ENCODE measurements at regions not wholly inside any gene's neighbourhood (a gene's known extent, or its start where the extent isn't known, plus 50 kb on each side); places are given as distances from the start of the nearest gene placed in this dataset.
A peak's percentile ranks its signal among the peaks of the same experiment; 100 is the strongest.
"Not testable (repeated sequence)": the region's sequence is repeated elsewhere in the genome, so short reads cannot be mapped to it uniquely, and the experiment has no call there.

DNA sequence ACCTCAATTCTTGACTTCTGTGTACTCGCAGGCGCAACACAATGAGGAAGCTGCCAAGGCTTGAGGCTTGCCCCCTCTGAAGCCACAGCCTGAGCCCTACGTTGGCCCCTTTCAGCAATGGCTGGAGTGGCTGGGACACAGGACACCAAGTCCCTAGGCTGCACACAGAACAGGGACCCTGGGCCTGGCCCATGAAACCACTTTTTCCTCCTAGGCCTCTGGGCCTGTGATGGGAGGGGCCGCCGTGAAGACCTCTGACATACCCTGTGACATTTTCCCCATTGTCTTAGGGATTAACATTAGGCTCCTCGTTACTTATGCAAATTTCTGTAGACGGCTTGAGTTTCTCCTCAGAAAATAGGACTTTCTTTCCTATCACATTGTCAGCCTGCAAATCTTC, 507.2 kb upstream of the ZNF608 start:
- DNase-seq = not testable (repeated sequence)

DNA sequence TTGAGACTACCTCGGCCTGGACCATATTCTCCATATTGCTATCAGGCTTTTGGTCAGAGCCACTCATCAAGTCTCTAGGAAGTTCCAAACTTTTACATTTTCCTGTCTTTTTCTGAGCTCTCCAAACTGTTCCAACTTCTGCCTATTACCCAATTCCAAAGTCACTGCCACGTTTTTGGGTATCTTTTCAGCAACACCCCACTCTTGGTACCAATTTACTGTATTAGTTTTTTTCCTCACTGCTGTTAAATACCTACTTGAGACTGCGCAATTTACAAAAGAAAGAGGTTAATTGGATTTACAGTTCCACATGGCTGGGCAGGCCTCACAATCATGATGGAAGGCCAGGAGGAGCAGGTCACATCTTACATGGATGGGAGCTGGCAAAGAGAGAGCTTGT, 507.8 kb upstream of the ZNF608 start:
- no peak for DNase-seq

DNA sequence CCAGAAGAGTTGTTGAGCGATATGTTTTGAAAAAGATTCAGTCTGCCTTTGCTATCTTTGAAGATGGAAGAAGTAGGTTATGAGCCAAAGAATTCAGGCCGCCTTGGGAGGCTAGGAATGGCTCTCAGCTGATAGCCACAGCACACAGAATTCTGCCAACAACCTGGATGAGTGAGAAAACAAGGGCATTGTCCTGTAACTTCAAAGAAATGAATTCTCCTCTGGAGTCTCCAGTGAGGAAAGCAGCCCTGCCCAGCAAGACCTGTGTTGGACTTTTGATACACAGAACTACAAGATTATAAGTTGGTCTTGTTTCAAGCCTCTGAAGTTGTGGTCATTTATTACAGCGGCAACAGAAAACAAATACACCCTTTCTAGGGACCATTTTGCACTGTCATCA, 509.9 kb upstream of the ZNF608 start:
- DNase-seq = no peak

DNA sequence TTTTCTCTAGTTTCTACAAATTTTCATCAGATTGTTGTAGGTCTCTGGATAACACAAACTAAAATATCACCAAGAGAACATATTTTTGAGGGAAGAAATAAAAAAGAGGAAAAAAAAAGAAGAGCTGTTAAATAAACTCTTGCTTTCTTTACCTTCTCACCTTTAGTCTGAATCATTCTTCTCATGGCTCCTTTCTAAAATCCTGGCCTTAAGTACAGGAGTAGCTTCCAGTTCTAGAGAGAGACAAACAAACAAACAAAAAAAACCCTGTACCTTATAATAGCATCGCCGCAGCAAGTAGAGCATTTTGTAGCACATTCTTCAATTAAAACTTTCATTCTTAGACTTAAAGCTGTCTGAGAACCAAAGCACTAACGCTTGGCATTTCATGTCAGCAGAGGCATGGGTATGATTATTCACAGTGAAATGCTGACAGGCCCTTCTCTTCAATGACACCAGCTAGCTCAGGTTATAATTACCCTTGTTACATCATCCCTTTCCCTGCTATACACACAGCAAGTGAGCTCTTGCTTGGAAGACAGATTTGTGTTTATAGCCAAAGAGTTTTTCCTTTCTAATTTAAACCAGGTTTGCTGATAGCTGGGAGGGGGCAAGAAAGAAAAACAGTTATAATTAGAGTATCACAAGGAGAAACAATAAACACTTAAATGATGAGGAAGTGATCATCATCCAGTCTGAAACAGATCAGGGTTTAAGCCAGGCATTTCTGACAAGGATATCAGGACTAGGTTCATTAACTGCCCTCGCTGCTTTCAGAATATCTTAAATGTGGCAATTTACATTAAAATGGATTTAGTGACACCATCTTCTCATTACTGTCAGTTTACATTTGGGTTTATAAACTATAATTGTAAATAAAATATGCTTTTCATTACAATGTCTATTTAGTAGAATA, 510.9 kb upstream of the ZNF608 start:
- DNase-seq = no peak

DNA sequence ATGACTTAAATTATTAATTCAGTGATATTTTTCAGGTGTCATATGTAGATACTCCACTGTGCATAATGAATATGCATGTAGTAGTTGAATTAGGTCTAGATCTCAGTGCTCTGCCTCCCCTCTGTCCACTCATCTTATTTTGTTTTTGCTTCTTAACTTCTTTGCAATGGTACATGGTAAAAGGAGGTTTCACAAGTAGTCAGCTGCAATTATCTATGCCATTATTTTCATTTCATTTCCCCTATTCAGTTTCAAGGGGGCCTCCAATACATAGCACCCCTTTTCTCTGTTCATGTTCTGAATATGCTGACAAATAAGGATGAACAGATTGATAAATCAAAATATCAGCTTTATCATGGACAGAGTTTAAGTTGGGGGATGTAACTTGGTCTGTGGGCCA, 511.6 kb upstream of the ZNF608 start:
- no peak for DNase-seq

DNA sequence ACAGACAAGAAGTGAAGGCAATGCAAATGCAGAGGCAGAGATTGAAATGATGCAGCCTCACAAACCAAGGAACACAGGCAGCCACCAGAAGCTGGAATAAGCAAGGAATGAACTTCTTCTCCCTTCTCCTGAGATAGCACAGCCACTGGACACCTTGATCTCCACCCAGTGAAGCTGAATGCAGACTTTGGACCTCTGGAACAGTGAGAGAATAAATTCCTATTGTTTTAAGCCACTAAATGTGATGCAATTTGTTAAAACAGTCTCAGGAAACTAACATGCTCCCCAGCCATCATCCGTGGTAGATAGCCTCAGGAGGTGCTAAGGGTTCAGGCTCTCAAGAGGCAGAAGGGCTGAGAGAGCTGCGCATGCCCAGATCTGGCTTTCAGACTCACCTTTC, 512.2 kb upstream of the ZNF608 start:
- DNase-seq = no peak

DNA sequence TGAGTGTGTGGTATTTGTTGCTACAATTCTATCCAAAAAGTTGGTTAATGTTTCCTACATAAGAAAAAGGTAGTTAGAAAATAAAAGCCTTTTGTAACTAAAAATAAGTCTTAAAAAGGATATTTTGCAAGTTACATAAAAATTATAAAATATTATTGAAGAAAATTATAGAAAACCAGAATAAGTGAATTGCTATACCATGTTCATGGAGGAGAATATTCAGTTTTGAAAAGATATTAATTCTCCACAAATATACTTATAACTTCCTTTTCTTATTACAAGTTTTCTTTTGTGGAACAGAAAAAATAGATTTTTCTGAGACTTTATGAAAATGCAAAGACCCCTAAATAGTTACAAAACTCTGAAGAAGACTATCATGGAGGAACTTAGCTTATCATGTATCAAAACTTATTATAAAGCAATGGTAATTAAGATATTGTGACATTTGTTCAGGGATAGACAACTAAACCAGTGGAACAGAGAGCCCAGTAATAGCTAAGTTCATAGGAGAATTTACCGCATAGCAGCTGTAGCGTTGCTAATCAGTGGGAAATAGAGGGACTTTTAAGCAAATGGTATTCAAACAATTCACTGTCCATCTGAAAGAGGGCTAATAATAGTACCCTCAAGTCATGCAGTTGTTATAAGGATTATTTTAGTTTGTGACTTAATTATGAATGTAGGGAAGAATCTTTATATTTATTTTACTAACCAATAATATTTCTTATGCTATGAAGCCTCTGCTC, 515.2 kb upstream of the ZNF608 start:
- no peak for DNase-seq

DNA sequence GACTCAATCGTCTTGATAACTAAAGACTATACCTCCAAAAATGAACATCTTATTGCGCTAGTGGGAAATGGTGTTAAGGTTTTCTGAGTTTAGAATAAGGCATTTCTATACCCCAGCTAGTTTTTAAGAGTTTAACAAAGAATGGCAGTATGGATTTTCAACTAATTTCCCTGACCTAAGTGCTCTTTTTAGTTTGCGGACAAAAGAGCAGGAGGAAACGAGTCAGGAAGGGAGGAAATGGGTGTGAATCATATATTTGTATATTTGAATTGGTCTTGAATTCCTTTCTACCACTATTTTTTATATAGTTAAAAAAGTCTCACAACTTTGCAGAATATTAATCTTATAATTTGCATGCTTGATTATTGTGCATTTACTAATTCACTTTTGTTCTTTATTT, 516.3 kb upstream of the ZNF608 start:
- DNase-seq = no peak

DNA sequence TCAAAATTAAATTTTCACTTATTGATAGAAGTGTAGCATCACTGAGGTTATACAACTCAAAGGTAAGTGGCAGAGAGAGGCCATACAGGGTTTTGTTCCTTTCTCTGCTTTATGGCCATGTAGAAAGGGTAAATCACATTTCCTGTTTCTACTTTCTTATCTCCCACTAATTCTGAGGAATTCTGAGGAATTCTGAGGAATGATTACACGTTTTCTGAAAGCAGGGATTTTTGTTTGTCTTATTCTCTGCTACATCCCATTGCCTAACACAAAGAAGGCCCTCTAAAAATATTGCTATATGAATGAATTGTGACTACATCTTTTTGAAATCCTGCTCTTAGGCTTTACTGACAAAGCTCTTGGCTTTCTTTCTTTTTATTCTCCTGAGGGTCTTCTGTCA, 516.9 kb upstream of the ZNF608 start:
- no peak for DNase-seq

DNA sequence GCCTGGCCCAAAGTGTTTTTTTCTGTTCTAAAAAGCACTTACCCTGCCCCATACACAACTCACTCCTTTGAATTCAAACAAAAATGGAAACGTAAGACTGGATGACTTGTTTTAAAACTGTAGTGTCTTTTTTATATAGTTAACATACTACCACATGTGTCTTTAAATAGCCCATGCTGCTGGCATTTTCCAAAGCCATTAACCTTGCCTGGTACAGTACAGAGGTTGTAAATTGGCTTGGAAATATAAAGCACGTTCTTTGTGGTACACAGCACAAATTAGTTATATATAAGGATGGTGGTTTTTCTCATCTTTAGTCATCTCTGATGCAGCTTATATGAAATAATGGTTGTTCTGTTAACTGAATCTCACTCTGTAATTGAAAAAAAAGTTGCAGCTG, 519.7 kb upstream of the ZNF608 start:
- DNase-seq = no peak

DNA sequence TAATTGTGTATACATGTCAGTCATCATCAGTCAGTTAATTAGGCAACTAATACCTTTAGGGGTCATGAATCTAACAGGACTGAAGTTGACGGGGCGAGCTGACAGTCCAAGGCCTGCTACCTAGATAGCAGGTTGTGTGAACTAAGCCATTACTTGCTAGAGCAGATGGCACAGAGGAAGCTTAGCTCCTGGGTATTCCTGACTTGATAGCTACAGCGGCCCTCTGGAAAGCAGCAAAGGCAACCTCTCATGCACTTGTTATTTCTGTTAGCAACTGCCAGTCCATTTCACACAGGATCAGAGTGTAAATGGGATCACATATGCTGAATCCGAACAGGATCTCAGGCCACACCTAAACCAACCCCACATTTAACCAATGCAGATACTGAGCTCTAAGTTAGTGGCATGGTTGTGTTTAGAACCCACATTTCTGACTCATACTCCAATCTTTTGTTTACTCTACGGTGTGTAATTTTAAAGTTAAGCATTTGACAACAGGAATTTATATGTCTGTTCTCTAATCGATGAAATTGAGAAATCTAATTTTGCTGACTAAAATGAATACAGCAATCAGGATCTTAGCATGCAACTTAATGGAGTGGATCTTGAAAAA, 521.3 kb upstream of the ZNF608 start:
- DNase-seq = no peak

DNA sequence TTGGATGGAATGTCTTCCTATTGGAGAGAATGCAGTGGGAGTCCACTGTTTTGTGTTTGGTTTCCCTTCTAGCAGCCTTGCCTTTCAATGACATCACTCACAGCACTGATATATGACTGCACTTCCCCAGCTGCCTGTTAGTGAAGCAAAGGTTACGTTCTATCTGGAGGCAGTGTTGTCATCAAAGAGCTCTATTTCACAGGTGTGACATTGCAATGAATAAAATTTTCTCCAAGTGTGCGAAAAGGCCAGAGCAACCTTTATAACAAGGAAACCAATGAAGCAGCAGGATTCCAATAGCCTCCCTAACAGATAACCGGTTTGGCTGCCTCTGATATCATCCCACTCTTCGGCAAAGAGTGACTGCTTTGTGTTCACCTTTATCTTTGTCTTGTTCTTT, 523.5 kb upstream of the ZNF608 start:
- DNase-seq = peak; percentile 29

DNA sequence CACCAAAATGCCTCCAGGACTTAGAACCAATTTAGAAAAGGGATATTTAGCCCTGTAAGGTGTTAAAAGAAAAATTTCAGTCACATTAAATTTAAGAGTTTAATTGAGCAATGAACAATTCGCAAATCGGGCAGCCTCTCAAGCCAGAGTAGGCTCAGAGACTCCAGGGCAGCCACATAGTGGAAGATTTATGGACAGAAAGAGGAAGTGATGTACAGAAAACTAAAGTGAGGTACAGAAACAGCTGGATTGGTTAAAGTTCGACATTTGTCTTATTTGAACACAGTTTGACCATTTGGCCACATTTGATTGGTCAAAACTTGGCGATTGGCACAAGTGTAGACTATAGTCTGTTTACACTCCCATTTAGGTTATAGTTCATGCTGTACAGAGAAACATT, 525.9 kb upstream of the ZNF608 start:
- no peak for DNase-seq

DNA sequence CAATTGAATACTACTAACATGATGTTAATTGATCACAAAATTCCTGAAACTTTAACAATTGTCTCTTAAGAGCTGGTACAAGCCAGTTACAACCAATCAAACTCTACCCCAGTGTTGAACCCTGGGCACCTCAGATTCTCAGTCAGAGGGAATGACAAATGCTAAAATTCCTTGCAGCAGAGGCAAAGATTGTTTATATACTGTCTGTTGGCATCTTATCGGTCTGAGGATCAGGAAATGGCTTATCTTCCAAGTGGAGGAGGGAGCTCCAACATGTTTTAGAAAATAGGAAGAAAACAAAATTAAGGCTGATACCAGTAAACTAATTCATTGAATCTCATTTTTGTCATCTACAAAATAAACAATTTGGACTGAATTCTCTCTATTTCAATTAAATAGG, 527.8 kb upstream of the ZNF608 start:
- no peak for DNase-seq

DNA sequence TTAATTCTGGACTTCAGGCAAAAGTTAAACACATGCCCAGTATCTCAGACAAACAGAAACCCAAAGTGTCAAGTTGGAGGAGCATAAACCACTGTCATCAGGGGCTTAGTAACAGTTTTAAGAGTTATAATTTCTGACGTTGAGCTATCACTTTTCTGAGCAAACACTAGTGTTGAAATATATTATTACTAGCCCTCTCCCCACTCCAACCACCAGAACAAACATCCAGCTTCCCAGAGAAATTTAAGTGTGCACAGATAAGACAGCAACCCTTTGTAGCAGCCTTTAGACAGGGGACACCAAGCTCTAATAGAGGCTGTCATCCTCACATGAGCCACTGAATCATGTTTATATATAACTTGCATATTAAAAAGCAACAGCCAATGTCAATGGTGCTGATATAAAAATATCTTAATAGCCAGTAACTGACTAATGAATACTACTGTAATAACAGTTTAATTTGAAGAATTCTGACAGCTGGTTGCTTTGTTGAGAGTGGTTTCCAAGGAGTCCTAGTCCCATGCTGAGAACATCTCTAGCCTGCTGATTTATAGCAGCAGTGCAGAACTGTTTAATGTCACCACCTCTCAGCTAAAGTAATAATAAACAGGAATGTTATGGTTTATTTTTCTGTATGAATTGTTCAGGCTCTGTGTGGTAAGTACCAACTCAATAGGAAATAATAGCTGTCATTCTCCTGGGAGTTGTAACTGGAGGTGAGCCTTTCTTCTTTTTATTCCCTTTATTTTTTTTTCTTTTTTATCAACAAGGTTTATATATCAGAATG, 528.7 kb upstream of the ZNF608 start:
- no peak for DNase-seq

DNA sequence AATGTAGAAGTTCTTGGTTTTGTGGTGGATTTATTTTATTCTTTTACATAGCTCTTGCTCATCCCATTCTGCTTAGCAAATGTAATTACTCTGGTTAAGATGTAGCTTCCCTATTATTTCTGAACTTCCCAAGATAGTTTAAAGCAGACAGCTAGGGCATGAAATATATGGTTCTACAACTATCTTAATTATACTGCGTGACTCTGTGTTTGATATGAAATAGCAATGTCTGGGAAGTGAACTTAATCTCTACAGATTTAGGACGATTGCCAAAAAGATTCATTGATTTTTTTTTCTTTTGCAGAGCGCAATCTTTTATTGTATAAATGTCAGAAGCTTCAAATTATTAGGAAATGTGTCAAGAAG, 529.3 kb upstream of the ZNF608 start:
- no peak for DNase-seq

DNA sequence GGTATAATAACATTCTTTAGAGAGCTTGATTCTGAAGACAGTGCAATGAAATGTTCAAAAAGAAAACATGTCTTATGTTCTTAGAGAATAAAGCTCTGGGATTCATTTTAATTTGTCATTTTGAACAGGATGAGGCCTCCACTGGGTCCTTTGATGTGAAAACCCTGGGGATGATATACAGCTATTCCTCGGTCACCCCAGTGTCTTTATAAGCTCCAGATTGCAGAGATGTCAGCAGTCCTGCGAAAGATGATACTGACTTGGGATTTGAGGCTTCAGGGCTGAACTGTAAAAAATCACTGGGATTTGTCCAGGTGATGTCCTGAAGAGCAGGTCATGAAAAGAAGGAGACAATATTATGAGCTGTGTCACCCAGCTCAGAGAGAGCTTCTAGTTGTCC, 529.7 kb upstream of the ZNF608 start:
- DNase-seq = no peak

DNA sequence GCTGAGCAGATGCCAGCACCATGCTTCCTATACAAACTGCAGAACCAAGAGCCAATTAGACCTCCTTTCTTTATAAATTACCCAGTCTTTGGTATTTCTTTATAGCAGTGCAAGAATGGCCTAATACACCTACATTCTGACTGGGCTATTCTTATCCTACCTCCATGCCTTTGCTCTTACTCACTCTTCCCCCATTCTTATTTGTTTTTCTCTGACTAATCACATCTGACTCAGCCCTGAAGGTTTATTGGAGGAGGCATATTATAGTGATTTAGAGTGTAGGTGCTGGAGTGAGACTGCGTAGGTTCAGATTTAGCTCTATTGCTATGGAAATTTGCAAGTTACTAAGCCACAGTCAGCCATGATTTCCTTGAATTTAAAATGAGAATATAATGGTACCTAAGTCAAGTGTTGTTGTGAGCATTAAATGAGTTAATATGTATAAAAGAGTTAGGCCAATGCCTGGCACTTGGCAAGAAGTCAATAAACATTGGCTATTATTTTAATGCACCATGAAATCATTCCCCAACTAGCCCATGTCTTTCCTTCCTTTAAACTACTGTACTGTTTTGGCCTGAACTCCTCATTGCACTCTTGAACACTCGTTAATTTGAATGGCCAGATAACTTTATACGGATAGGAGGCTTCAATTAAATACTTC, 531.2 kb upstream of the ZNF608 start:
- DNase-seq = no peak

DNA sequence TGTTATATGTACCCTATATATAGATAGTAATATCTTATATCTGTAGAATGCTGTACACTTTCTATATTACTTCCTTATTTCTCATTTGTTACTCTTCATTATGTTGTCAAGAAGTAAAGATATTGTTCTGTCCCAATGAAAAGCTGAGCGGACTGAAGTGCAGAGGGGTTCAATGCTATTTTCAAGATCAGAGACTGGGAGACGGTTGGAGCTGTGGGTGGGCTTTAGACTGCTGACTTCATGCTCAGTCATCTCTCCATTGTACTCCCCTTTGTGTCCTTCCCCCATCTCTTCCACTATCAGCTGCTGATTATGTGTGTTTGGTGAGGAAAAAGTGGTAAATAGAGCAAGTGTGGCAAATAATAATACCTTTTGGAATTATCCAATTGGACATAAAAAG, 532.3 kb upstream of the ZNF608 start:
- DNase-seq = no peak

DNA sequence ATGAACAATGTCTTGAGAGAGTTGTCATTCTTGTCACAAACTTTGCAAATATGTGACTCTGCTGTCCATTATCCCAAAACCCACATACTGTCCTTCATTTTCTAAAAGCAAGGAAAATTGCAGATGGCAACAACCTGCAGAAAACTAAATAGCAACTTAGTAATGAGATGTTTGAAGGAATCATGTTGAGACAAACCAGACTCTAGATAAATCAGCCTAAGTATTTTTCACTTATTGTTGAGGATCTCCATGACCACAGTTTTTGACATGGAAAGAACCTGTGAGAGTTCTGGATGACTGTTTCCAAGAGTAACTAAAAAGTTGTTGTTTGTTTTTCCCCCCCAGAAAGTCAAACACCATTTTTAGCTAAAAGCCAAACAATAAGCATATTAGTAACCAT, 535.2 kb upstream of the ZNF608 start:
- no peak for DNase-seq

DNA sequence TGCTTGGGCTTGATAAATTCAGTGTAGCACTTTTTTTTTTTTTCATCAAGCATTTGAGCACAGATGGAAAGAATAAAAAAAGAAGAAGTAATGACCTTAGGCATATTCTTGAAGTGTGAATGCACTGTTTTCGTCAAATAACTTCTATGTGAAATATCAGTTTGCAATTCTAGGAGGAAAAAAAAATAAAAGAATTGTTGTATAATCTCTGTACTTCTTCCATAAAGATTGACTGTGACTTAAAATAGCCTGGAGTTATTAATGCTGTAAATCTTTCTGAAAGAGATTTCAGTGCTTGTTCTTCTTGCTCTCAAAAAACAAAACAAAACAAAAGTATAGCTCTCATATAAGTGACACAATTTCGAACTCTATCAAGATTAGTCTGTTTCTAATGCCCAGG, 536.9 kb upstream of the ZNF608 start:
- DNase-seq = no peak

DNA sequence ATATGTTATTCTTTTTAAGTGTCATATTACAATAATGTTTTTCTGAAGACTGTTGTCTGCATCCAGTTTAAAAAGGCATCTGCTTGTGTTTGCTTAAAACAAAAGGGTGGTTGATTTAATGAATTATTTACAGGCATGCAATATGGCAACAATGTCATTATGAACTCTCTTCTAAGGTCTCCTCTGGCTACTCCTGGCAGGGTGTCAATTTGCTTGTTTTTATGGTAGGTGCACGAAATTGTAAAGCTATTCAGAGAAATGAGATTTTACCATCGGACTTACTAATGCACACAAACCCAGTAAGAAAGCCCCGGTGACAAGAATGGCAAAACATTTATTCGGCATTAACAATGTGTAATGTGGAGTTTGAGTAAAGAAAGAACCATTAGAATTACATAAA, 539.8 kb upstream of the ZNF608 start:
- no peak for DNase-seq

Measured in left kidney (tissue), 1 donor.